Islet of Langerhans (tissue), 1 donor: ENCODE measurements at regions not wholly inside any gene's neighbourhood (a gene's known extent, or its start where the extent isn't known, plus 50 kb on each side); places are given as distances from the start of the nearest gene placed in this dataset.

Source experiments
- FAIRE-seq: peaks from one replicate; lab custom pipeline; 2011; peaks lifted over from hg19 to GRCh38; lab: Jason Lieb, UNC

GRCh38 chr6:167674486-167674885 lies 152.2 kb upstream of the AFDN start:
- no peak for FAIRE-seq

- FAIRE-seq = no peak
Observed at GRCh38 chr6:167676000-167676665, 150.6 kb upstream of the AFDN start.

- no peak for FAIRE-seq
Observed at GRCh38 chr6:167676666-167677421, 149.9 kb upstream of the AFDN start.

- no peak for FAIRE-seq
Observed at GRCh38 chr6:167677422-167677789, 149.3 kb upstream of the AFDN start.

GRCh38 chr6:167678102-167679101 lies 148.3 kb upstream of the AFDN start:
- no peak for FAIRE-seq

GRCh38 chr6:167679122-167679736 lies 147.5 kb upstream of the AFDN start:
- FAIRE-seq = no peak

GRCh38 chr6:167679790-167680604 lies 146.7 kb upstream of the AFDN start:
- no peak for FAIRE-seq

- no peak for FAIRE-seq
Observed at GRCh38 chr6:167680605-167681149, 146.0 kb upstream of the AFDN start.

GRCh38 chr6:167682125-167682524 lies 144.6 kb upstream of the AFDN start:
- no peak for FAIRE-seq

- no peak for FAIRE-seq
Observed at GRCh38 chr6:167682546-167683027, 144.1 kb upstream of the AFDN start.

- no peak for FAIRE-seq
Observed at GRCh38 chr6:167683028-167683862, 143.5 kb upstream of the AFDN start.

GRCh38 chr6:167684276-167685104 lies 142.2 kb upstream of the AFDN start:
- FAIRE-seq = no peak

- FAIRE-seq = no peak
Observed at GRCh38 chr6:167685654-167686053, 141.1 kb upstream of the AFDN start.

GRCh38 chr6:167686204-167686893 lies 140.4 kb upstream of the AFDN start:
- FAIRE-seq = no peak

GRCh38 chr6:167687116-167687725 lies 139.5 kb upstream of the AFDN start:
- no peak for FAIRE-seq

GRCh38 chr6:167688123-167688522 lies 138.6 kb upstream of the AFDN start:
- no peak for FAIRE-seq

- no peak for FAIRE-seq
Observed at GRCh38 chr6:167689278-167689677, 137.4 kb upstream of the AFDN start.

- no peak for FAIRE-seq
Observed at GRCh38 chr6:167689751-167690150, 137.0 kb upstream of the AFDN start.
